Epithelial cell of proximal tubule (primary cell): ENCODE measurements at regions not wholly inside any gene's neighbourhood (a gene's known extent, or its start where the extent isn't known, plus 50 kb on each side); places are given as distances from the start of the nearest gene placed in this dataset.

Experiments
- DNase-seq: peaks from one replicate; pipeline ENCODE4 v3.0.0-alpha.2; 2011; ENCODE audit warnings: low read depth
- H3K4me3 ChIP-seq: 2 replicates; pipeline ENCODE4 v1.5.1; 2011; ENCODE audit warnings: low read depth, mild to moderate bottlenecking, low read length
- TF ChIP-seq, protein P1 (sequence below): conservative IDR thresholded peaks from 2 replicates; pipeline ENCODE4 v1.5.1; 2012; ENCODE audit warnings: low read depth, mild to moderate bottlenecking, low read length

DNA sequence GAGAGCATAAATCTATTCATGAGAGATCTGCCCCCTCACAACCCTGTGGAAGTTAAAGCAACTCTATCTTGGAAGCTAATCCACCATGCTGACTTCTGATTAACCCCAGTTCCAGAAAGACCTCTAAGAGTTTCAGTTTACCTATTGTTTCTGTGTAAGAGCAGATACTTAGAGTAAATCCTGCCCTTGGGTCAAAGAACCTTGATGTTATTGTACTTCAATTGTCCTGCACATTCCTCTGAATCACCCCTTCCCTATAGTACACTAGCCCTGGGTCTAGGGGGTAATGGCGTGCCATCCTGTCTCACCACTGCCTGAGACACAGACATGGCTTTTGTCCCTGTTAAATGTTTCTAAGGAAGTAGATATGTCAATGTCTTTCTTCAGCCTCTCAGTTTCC is 138.6 kb downstream of the CAAP1 start:
- DNase-seq: no peak
- no peak overlapping the region for H3K4me3 ChIP-seq
- TF ChIP-seq, protein P1, sequence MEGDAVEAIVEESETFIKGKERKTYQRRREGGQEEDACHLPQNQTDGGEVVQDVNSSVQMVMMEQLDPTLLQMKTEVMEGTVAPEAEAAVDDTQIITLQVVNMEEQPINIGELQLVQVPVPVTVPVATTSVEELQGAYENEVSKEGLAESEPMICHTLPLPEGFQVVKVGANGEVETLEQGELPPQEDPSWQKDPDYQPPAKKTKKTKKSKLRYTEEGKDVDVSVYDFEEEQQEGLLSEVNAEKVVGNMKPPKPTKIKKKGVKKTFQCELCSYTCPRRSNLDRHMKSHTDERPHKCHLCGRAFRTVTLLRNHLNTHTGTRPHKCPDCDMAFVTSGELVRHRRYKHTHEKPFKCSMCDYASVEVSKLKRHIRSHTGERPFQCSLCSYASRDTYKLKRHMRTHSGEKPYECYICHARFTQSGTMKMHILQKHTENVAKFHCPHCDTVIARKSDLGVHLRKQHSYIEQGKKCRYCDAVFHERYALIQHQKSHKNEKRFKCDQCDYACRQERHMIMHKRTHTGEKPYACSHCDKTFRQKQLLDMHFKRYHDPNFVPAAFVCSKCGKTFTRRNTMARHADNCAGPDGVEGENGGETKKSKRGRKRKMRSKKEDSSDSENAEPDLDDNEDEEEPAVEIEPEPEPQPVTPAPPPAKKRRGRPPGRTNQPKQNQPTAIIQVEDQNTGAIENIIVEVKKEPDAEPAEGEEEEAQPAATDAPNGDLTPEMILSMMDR: no peak

DNA sequence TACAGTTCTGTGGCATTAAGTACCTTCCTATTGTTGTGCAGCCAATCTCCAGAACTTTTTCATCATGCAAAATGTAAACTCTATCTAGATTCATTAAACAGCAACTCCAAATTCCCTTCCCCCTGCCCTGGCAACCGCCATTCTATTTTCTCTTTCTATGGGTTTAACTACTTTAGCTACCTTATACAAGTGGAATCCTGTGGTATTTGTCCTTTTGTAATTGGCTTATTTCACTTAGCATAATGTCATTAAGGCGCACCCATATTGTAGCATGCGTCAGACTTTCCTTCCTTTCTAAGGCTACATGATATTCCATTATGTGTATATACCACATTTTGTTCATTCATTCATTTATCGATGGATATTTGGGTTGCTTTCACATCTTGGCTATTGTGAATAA is 142.4 kb downstream of the CAAP1 start:
- TF ChIP-seq, protein P1: no peak
- DNase-seq: no peak
- H3K4me3 ChIP-seq: no peak overlapping the region

DNA sequence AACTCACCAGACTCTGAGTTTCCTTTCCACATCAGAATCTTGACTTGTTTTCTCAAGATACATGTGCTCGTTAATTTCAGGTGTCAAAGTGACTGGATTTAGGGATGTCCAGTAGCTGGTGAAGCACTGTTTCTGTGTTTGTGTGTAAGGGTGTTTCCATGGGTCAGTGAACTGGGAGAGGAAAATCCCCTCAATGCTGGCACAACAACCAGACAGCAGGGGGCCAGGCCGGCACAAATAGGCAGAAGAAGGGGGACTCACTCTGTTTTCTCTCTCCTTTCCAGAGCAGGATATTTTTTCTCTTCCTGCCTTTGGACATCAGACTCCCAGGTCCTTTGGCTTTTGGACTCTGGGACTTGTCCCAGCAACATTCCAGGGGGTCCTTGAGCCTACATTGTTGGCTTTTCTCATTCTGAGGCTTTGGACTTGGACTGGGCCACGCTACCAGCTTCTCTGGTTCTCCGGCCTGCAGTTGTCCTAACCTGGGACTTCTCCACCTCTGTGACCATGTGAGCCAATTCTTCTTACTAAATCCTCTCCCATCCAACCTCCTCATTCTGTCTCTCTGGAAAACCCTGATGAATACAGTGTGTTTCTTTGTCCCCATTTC is 144.0 kb downstream of the CAAP1 start:
- TF ChIP-seq, protein P1: peak; percentile 34
- H3K4me3 ChIP-seq: no peak overlapping the region
- DNase-seq: no peak

DNA sequence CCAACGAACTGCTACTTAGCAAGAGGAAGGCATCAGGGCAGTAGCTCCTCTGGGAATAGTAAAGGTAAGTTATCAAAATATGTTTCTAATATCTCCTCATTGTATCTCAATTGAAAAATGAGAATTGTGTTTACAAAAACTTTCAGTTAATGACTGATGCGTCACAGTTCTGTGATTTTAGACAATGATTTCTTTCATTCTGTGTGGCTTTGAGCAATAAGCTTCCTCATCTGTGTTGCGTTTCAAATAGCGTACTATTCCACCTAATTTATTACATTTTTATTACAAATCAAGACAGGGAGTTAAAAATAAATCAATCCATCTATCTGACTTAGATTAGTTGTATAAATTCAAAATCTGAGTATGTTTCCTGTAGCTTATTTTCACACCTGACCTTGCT is 145.0 kb downstream of the CAAP1 start:
- no peak overlapping the region for H3K4me3 ChIP-seq
- TF ChIP-seq, protein P1: no peak
- no peak for DNase-seq

DNA sequence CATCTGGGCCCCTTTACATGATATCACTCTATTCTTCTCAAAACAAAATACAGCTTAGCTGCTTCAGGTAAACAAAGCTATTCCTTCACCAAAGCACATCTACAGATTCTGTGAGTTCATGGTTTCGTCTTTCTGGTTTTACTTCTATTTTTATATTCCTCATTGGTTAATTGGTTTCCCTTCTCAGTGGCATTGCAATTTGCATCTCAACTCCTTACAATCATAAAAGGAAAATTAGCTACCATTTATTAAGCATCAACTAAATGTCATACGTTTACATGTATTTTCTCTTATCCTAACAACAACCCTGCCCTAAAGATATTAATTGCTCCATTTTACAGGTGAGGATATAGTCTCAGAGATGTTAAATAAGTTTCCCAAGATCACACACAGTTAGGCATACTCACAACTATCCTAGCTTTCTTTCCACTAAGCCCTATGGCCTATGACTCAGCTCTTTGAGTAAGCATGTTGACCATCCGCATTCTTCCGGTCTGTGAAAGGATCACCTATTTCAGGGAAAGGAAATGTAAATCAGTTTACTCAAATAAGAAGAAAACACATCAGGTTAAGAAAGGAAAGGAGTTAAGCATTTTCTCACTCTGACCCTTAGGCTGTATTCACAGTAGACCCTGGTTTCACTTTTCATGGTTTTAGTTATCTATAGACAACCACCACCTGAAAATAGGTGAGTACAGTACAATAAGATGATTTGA is 146.1 kb downstream of the CAAP1 start:
- TF ChIP-seq, protein P1: no peak
- peak; percentile 86 for DNase-seq

DNA sequence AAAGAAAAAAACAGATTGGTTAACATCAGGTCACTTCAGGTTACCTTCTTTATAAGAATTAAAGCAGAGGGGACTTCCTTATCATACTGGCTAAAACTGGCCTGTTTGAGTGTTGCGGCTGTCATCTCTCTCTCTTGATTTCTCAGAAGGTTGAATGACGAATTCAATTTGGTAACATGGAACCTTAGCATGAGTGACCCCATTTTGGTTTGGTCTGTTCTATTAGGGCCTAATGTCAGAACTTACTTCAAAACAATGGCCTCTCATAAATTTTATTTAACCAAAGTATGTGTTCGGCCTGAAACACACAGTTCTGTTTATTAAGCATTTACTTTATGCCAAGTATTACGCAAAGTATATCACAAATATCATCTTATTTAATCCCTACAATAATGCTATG is 147.5 kb downstream of the CAAP1 start:
- DNase-seq: no peak
- TF ChIP-seq, protein P1: no peak
- H3K4me3 ChIP-seq: no peak overlapping the region

More for the DNA sequence above, 146.1 kb downstream of the CAAP1 start:
- no peak overlapping the region for H3K4me3 ChIP-seq
